ENCODE measurements at regions not wholly inside any gene's neighbourhood (a gene's known extent, or its start where the extent isn't known, plus 50 kb on each side); places are given as distances from the start of the nearest gene placed in this dataset.

DNA sequence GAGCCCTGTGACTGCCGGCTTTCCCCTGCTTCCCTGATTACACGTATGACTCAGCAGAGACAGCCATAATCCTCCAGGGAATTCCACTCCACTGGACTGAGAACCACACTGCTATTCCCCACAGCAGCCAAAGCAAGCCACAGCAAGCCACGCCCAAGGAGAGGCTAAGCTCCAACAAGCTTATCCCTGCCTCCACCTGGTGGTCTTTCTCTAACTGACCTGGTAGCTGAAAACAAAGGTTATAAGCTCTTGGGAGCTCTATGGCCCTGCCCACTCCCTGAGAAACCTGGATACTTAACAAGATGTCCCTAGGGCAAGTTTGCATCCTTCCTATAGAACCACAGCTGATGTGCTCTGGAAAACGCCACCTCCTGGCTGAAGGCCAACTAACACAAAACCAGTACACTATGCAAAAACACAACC, 613.7 kb upstream of the CDH18 start:
- Mint-ChIP-seq H3K27me3 (ENCODE audit: low read depth) (no peaks in the 10 kb centered on the region), H3K36me3 (ENCODE audit: low read depth) (no peaks in the 10 kb centered on the region), H3K9me3 (peaks cover 43% of the 10 kb centered on the region), H3K4me1 (ENCODE audit: low read depth) (no peaks in the 10 kb centered on the region), H3K4me3 (no peak overlapping the region), H3K27ac (no peak overlapping the region)
- no peak for DNase-seq (ENCODE audit: low spot score)

- H3K27ac Mint-ChIP-seq = no peak overlapping the region
- H3K36me3 Mint-ChIP-seq (ENCODE audit: low read depth) = no peaks in the 10 kb centered on the region
- no peak overlapping the region for H3K4me3 Mint-ChIP-seq
- peaks cover 31% of the 10 kb centered on the region for H3K9me3 Mint-ChIP-seq
- no peak for DNase-seq (ENCODE audit: low spot score)
- no peaks in the 10 kb centered on the region for H3K4me1 Mint-ChIP-seq (ENCODE audit: low read depth)
- H3K27me3 Mint-ChIP-seq (ENCODE audit: low read depth) = no peaks in the 10 kb centered on the region
Observed at GRCh38 chr5:20590356-20590755, 602.4 kb upstream of the CDH18 start.

- Mint-ChIP-seq H3K4me3 (no peak overlapping the region), H3K4me1 (ENCODE audit: low read depth) (no peaks in the 10 kb centered on the region), H3K9me3 (peaks cover 38% of the 10 kb centered on the region), H3K27me3 (ENCODE audit: low read depth) (no peaks in the 10 kb centered on the region), H3K27ac (no peak overlapping the region), H3K36me3 (ENCODE audit: low read depth) (no peaks in the 10 kb centered on the region)
- DNase-seq (ENCODE audit: low spot score) = no peak
Observed at GRCh38 chr5:20575571-20575970, 587.6 kb upstream of the CDH18 start.

DNA sequence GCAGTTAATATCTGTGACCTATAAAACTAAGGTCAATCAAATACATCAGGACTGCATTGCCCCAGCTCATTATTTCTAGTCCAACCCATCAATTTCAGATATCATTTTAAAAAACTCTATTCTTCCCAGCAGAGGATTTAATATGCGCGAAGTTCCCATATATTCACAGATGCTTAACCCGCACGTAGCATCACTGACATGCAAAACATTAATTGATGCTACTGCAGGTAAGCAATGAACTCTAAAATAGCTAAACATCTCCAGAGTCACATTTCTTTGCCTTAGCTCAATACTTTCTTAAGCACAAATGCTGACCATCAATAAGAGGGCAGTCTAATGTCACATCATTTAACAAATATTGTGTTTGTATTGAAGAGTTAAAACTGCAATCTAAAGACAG, 586.6 kb upstream of the CDH18 start:
- no peak for DNase-seq (ENCODE audit: low spot score)
- peaks cover 34% of the 10 kb centered on the region for H3K9me3 Mint-ChIP-seq
- H3K4me3 Mint-ChIP-seq = no peak overlapping the region
- H3K27ac Mint-ChIP-seq = no peak overlapping the region
- no peaks in the 10 kb centered on the region for H3K4me1 Mint-ChIP-seq (ENCODE audit: low read depth)
- H3K27me3 Mint-ChIP-seq (ENCODE audit: low read depth) = no peaks in the 10 kb centered on the region
- H3K36me3 Mint-ChIP-seq (ENCODE audit: low read depth) = no peaks in the 10 kb centered on the region

- H3K4me3 Mint-ChIP-seq = no peak overlapping the region
- H3K27ac Mint-ChIP-seq = no peak overlapping the region
- H3K9me3 Mint-ChIP-seq = peaks cover 27% of the 10 kb centered on the region
- H3K36me3 Mint-ChIP-seq (ENCODE audit: low read depth) = no peaks in the 10 kb centered on the region
- H3K27me3 Mint-ChIP-seq (ENCODE audit: low read depth) = no peaks in the 10 kb centered on the region
- no peaks in the 10 kb centered on the region for H3K4me1 Mint-ChIP-seq (ENCODE audit: low read depth)
- no peak for DNase-seq (ENCODE audit: low spot score)
Observed at GRCh38 chr5:20572614-20573013, 584.6 kb upstream of the CDH18 start.

DNA sequence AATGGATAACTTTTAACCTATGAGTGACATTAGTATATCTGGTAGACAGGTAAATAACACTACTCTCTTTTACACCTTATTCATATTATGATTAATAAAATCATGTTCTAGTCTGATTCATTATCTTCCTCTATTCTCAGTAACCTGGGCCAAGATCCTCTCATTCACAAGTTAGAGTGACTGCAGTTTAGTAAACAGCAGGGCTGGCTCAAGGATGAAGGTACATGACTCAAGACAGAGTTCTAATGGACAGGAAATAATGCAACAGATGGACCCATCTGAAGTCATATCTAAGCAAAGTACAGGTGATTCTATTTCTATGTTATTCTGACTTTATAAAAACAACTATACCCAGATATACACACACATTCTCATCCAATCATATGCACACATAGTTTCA, 582.5 kb upstream of the CDH18 start:
- DNase-seq (ENCODE audit: low spot score) = no peak
- Mint-ChIP-seq H3K27ac (no peak overlapping the region), H3K4me1 (ENCODE audit: low read depth) (no peaks in the 10 kb centered on the region), H3K4me3 (no peak overlapping the region), H3K36me3 (ENCODE audit: low read depth) (no peaks in the 10 kb centered on the region), H3K9me3 (peaks cover 36% of the 10 kb centered on the region), H3K27me3 (ENCODE audit: low read depth) (no peaks in the 10 kb centered on the region)

DNA sequence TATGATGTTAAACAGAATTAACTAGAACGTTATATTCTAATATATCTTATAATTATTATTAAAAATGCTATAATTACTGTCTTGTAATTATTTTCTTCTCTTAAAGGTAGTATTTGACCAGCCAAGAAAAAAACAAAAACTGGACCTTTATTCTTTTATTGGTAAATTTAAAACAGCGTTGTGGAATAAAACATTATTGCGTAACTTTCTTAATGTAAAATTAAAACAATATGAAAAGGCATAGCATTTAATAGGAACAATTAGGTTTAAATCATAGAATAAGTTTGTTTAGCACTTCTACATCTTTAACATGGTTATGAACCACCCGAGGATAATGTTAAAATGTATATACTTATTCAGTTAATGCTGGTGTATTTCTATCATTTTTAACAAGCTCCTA, 574.5 kb upstream of the CDH18 start:
- Mint-ChIP-seq H3K27me3 (ENCODE audit: low read depth) (no peaks in the 10 kb centered on the region), H3K36me3 (ENCODE audit: low read depth) (no peaks in the 10 kb centered on the region), H3K4me1 (ENCODE audit: low read depth) (no peaks in the 10 kb centered on the region), H3K4me3 (no peak overlapping the region), H3K9me3 (peaks cover 63% of the 10 kb centered on the region), H3K27ac (no peak overlapping the region)
- DNase-seq (ENCODE audit: low spot score) = no peak

- Mint-ChIP-seq H3K4me3 (no peak overlapping the region), H3K27me3 (ENCODE audit: low read depth) (no peaks in the 10 kb centered on the region), H3K27ac (no peak overlapping the region), H3K4me1 (ENCODE audit: low read depth) (no peaks in the 10 kb centered on the region), H3K36me3 (ENCODE audit: low read depth) (no peaks in the 10 kb centered on the region), H3K9me3 (peaks cover 56% of the 10 kb centered on the region)
- DNase-seq (ENCODE audit: low spot score) = no peak
Observed at GRCh38 chr5:20559845-20560244, 571.8 kb upstream of the CDH18 start.

DNA sequence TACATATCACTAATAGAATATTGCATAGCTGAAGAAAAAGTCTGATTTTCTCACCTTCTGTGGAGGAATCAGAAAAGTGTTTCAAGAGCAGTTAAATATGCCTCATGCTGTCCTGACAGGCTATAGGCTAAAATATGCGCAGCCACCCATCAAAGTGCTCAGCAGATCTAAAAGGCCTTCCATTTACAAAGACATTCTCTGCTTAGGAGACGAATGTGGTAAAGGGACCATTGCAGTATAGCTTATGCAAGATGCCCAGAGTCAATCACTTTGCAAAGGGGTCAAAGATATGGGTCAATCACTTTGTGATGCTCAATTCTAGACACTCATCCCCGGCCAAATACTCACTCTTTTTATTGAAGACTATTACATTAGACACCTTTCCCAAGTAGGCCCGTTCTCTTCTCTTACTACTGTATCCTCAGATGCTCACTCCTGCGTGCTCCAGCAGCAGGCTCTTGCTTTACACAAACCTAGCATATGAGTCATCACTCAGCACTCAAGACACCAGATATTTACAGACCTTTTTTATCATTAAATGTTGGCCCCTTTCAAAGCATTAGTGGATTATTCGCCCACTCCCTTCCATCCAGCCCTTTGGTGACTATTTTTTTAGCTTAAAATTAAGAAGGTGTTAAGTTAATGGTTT, 568.2 kb upstream of the CDH18 start:
- DNase-seq (ENCODE audit: low spot score) = no peak
- H3K27ac Mint-ChIP-seq = no peak overlapping the region
- H3K27me3 Mint-ChIP-seq (ENCODE audit: low read depth) = no peaks in the 10 kb centered on the region
- no peaks in the 10 kb centered on the region for H3K36me3 Mint-ChIP-seq (ENCODE audit: low read depth)
- no peaks in the 10 kb centered on the region for H3K4me1 Mint-ChIP-seq (ENCODE audit: low read depth)
- H3K9me3 Mint-ChIP-seq = peaks cover 49% of the 10 kb centered on the region
- no peak overlapping the region for H3K4me3 Mint-ChIP-seq

DNA sequence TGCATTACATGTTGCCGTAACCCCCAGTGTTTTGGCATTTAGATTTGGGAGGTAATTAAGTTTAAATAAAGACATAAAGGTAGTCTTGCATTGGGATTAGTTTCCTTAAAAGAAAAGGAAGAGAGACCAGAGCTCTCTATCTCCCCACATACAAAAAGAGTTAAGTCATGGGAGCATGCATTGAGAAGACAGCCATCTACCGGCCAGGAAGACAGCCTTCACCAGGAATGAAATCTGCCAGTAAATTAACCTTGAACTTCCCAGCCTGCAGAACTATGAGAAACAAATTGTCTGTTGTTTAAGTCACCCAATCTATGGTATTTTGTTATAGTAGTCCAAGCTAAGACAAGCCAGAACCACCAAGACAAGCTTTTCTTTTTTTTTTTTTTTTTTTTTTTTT, 567.0 kb upstream of the CDH18 start:
- Mint-ChIP-seq H3K4me1 (ENCODE audit: low read depth) (no peaks in the 10 kb centered on the region), H3K27ac (no peak overlapping the region), H3K36me3 (ENCODE audit: low read depth) (no peaks in the 10 kb centered on the region), H3K4me3 (no peak overlapping the region), H3K27me3 (ENCODE audit: low read depth) (no peaks in the 10 kb centered on the region), H3K9me3 (peaks cover 41% of the 10 kb centered on the region)
- no peak for DNase-seq (ENCODE audit: low spot score)

DNA sequence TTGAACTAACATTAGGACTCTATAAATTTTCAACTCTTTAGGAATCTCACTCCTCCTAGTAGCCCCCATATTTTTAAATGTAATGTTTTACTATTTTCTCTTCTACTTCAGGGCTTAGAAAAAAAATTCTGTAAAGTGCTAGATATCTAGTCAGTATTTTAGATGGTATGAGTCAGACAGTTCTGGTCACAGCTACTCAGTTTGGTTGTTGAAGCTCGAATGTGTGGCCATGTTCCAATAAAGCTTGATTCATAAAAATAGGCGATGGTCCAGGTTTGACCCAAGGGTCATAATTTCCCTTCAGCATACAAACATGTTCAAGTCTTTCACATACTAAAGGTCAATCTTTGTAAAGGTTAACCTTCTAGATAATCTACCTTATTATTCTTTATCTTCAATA, 566.0 kb upstream of the CDH18 start:
- Mint-ChIP-seq H3K4me1 (ENCODE audit: low read depth) (no peaks in the 10 kb centered on the region), H3K9me3 (peaks cover 38% of the 10 kb centered on the region), H3K27ac (no peak overlapping the region), H3K27me3 (ENCODE audit: low read depth) (no peaks in the 10 kb centered on the region), H3K4me3 (no peak overlapping the region), H3K36me3 (ENCODE audit: low read depth) (no peaks in the 10 kb centered on the region)
- DNase-seq (ENCODE audit: low spot score) = no peak

DNA sequence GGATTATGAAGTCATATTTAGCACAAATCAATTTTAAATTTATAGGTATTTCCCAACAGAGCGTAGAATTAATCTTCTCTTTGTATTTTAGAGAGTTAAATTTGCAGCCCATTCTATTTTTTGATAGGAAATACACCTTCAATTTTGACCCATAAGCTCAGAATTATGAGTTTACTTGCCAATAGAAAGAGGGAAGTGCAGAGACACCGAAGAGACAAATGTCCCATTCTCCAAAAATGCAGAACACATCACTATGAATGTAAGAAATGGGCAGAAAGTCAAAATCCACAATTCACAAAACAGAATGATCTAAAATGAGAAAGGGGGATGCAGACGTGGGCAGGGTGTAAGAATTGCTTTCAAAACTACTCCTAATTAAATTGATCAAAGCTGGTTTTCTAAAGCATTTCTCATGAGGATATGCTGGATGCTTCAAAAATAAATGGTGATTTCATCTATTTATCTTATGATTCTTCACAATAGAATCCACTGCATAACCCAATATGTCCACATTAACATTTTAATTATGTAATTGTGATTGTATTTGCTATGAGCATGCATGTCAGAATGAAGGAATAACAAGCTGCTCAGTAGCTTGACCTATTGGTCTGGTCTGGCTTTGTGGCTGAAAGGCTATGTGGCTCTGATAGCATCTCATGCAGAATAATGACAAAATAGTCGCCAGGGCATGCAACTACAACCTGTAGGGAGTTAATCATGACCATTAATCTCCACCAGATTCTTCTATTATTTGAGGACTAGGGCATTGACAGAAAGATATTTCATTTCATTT, 550.1 kb upstream of the CDH18 start:
- no peaks in the 10 kb centered on the region for H3K4me1 Mint-ChIP-seq (ENCODE audit: low read depth)

GRCh38 chr5:20536813-20537212, 548.8 kb upstream of the CDH18 start:
- Mint-ChIP-seq H3K9me3 (peaks cover 21% of the 10 kb centered on the region), H3K27me3 (ENCODE audit: low read depth) (no peaks in the 10 kb centered on the region), H3K36me3 (ENCODE audit: low read depth) (no peaks in the 10 kb centered on the region), H3K4me3 (no peak overlapping the region), H3K27ac (no peak overlapping the region), H3K4me1 (ENCODE audit: low read depth) (no peaks in the 10 kb centered on the region)
- no peak for DNase-seq (ENCODE audit: low spot score)

More for the DNA sequence above, 550.1 kb upstream of the CDH18 start:
- no peaks in the 10 kb centered on the region for H3K36me3 Mint-ChIP-seq (ENCODE audit: low read depth)
- no peak overlapping the region for H3K4me3 Mint-ChIP-seq
- DNase-seq (ENCODE audit: low spot score) = no peak
- peaks cover 11% of the 10 kb centered on the region for H3K9me3 Mint-ChIP-seq
- H3K27me3 Mint-ChIP-seq (ENCODE audit: low read depth) = no peaks in the 10 kb centered on the region
- H3K27ac Mint-ChIP-seq = no peak overlapping the region

GRCh38 chr5:20536341-20536740, 548.3 kb upstream of the CDH18 start:
- H3K4me1 Mint-ChIP-seq (ENCODE audit: low read depth) = no peaks in the 10 kb centered on the region
- no peak for DNase-seq (ENCODE audit: low spot score)
- no peaks in the 10 kb centered on the region for H3K27me3 Mint-ChIP-seq (ENCODE audit: low read depth)
- no peak overlapping the region for H3K4me3 Mint-ChIP-seq
- no peaks in the 10 kb centered on the region for H3K36me3 Mint-ChIP-seq (ENCODE audit: low read depth)
- H3K9me3 Mint-ChIP-seq = peaks cover 24% of the 10 kb centered on the region
- H3K27ac Mint-ChIP-seq = no peak overlapping the region

DNA sequence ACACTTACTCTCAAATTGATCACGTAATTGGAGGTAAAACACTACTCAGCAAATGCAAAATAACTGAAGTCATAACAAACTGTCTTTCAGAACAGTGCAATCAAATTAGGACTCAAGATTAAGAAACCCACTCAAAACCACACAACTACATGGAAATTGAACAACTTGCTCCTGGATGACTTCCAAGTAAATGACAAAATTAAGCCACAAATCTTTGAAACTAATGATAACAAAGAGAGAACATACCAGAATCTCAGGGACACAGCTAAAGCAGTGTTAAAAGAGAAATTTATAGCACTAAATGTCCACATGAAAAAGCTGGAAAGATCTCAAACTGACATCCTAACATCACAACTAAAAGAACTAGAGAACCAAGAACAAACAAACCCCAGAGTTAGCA, 540.5 kb upstream of the CDH18 start:
- Mint-ChIP-seq H3K27me3 (ENCODE audit: low read depth) (no peaks in the 10 kb centered on the region), H3K4me3 (no peak overlapping the region), H3K27ac (no peak overlapping the region), H3K9me3 (peaks cover 56% of the 10 kb centered on the region), H3K36me3 (ENCODE audit: low read depth) (no peaks in the 10 kb centered on the region), H3K4me1 (ENCODE audit: low read depth) (no peaks in the 10 kb centered on the region)
- no peak for DNase-seq (ENCODE audit: low spot score)
